ENCODE measurements at regions not wholly inside any gene's neighbourhood (a gene's known extent, or its start where the extent isn't known, plus 50 kb on each side); places are given as distances from the start of the nearest gene placed in this dataset.

DNA sequence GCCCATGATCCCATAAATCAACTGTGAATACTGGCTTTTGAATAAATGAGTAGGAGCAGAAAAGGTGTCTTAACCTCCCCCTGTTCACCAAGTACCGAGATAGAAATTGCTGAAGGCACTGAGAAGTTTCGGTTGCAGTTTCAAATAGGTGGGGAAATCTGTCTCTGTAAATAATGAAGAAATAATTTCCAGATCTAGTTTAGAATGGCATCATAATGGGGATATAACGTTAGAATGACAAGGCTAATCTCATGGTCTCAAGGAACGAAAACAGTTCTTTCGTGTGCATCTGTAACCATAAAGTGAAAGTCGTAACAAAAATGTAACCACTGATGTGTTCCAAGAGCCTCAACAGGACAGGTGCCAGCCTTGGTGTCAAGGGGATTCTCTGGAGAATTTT, 49.9 kb upstream of the TMEM18 start:
- peaks cover 3% of the 10 kb centered on the region for H3K4me1 Mint-ChIP-seq (ENCODE audit: low read depth)
- H3K9me3 Mint-ChIP-seq = no peaks in the 10 kb centered on the region
- peaks cover 7% of the 10 kb centered on the region for H3K27me3 Mint-ChIP-seq (ENCODE audit: low read depth)
- H3K4me3 Mint-ChIP-seq (ENCODE audit: low read depth) = no peak overlapping the region
- intact Hi-C loops (cut with micrococcal nuclease) = no loop called here
- H3K36me3 Mint-ChIP-seq (ENCODE audit: low read depth) = no peaks in the 10 kb centered on the region
- H3K27ac Mint-ChIP-seq = no peak overlapping the region
- DNase-seq (ENCODE audit: low spot score) = no peak
